ENCODE measurements at regions not wholly inside any gene's neighbourhood (a gene's known extent, or its start where the extent isn't known, plus 50 kb on each side); places are given as distances from the start of the nearest gene placed in this dataset.

DNA sequence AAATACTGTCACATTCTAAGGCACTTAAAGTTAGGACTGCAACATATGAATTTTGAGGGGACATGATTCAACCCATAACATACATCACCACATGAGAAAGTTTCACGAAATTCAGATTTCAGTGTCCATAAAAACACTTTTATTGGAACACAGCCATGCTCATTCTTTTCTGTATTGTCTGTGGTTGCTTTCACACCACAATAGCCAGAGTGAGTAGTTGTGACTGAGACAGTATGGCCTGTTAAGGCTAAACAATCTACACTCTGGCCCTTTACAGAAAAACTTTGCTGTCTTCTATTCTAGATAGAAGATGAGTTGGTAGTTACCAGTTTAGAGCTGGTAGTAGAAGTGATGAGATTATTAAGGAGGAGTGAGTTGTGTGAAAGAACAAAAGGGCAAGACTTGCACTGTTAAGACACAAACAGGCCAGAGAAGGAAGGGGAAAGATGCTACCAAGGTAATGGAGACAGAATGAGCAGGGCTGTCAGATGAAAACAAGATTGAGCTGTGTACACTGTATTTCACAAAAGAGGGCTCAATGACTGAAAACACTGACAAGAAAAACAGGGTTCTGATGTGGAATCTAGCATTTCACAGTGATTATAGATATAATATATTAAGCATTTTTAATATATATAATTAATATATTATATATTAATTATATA lies 108.6 kb downstream of the PPP1R3A start:
- DNase-seq (ENCODE audit: low read depth), result no peak
- no peak overlapping the region for H3K4me3 ChIP-seq (ENCODE audit: control insufficient read depth, low read depth, low read length)
- TF ChIP-seq, protein P1, sequence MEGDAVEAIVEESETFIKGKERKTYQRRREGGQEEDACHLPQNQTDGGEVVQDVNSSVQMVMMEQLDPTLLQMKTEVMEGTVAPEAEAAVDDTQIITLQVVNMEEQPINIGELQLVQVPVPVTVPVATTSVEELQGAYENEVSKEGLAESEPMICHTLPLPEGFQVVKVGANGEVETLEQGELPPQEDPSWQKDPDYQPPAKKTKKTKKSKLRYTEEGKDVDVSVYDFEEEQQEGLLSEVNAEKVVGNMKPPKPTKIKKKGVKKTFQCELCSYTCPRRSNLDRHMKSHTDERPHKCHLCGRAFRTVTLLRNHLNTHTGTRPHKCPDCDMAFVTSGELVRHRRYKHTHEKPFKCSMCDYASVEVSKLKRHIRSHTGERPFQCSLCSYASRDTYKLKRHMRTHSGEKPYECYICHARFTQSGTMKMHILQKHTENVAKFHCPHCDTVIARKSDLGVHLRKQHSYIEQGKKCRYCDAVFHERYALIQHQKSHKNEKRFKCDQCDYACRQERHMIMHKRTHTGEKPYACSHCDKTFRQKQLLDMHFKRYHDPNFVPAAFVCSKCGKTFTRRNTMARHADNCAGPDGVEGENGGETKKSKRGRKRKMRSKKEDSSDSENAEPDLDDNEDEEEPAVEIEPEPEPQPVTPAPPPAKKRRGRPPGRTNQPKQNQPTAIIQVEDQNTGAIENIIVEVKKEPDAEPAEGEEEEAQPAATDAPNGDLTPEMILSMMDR (IDR thresholded peaks at IDR 0.05; ENCODE audit: control insufficient read depth, insufficient read depth, low read depth, low read length, missing control alignments), result no peak

DNA sequence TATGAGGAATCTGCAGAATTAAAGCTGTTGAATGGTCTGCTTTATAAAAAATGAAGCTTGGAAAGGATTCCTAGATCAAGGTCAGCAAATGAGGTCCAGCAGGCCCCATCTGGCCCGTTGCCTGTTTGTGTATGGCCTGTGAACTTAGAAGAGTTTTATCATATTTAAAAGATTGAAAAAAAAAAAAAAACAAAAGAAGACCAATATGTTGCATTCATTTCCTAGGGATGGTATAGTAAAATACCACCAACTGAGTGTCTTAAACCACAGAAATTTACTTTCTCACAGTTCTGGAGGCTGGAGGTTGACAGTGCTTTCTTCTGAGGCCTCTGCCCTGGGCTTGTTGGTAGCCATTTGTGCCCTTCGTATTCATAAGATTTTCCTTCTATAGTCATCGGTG lies 109.2 kb downstream of the PPP1R3A start:
- no peak for DNase-seq (ENCODE audit: low read depth)
- H3K4me3 ChIP-seq (ENCODE audit: control insufficient read depth, low read depth, low read length), result no peak overlapping the region
- TF ChIP-seq, protein P1 (IDR thresholded peaks at IDR 0.05; ENCODE audit: control insufficient read depth, insufficient read depth, low read depth, low read length, missing control alignments), result no peak

DNA sequence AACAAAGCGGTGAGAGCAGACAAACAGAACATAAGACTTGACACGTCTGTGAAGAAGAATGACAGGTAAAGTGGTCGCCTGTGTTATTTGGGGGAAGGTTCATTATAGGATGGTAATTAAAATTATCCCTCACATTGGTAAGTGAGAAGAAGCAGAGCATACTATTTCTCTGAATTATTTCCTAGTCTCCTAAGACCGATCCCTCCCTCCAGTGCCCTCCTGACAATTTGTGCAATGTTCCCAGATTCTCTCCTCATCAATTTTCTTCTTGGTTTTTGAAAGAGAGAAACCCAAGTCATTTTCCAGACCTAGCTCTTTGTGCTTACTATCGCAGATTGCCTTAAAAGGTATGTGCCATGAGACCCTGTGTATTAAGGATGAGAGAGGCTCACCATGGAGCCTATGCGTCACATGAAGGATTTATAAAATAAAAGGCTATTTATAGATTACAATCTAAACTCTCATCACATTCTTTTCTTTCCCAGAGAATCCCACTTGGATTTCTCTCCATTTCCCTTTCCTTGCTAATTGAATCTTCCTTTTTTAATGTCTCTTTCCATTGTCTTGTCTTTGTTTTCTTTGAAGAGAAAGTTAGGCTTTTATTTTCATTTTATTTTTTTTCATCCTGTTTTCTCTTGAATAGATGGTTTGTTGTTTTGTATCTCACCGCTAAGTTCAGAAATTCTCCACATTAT lies 112.0 kb downstream of the PPP1R3A start:
- no peak overlapping the region for H3K4me3 ChIP-seq (ENCODE audit: control insufficient read depth, low read depth, low read length)
- DNase-seq (ENCODE audit: low read depth), result no peak
- TF ChIP-seq, protein P1 (IDR thresholded peaks at IDR 0.05; ENCODE audit: control insufficient read depth, insufficient read depth, low read depth, low read length, missing control alignments), result no peak

DNA sequence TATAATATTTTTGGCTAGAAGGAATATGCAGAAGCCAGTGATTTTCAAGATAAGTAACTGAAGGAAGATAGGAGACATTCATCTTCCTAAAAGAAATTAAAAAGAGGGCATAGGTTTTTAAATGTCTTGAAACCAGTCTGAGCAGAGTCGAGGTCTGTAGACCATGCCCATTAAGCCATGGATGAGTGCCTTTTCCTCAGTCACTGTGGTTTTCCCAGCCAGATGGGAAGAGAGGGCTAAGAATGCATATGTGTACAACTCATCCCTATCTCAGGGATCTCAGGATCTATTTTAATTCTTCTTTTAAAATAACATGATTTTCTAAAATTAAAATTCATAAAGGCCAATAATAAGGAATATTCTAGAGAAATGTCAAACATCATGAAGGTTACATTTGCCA lies 112.8 kb downstream of the PPP1R3A start:
- TF ChIP-seq, protein P1 (IDR thresholded peaks at IDR 0.05; ENCODE audit: control insufficient read depth, insufficient read depth, low read depth, low read length, missing control alignments), result no peak
- no peak overlapping the region for H3K4me3 ChIP-seq (ENCODE audit: control insufficient read depth, low read depth, low read length)
- no peak for DNase-seq (ENCODE audit: low read depth)

DNA sequence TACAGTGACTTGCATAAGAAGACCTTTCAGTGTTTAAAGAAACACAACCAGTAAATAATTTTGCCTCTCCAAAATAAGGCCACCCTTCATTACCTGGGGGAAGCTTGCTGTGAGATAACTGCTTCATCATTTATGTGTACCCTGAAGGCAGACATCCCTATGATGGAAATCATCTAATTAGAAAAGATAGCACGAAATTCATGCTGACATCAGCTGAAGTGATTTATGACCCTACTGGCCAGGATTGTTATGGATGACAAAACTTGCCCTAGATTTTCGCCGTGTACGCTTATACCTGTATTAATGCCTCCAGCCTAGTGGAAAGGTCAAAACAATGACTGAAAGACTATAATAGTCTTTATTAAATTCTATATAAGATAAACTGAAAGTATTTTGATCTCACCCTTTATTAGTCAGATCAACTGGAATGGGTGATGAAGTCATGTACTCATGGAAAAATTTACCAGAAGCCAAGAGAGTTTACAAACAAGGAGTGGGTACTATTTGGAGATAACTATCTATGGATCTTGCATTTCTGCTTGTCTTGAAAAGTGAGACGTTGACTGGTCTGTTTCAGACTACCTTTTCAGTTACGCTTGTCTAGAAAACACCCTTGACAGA lies 114.2 kb downstream of the PPP1R3A start:
- no peak for DNase-seq (ENCODE audit: low read depth)
- no peak overlapping the region for H3K4me3 ChIP-seq (ENCODE audit: control insufficient read depth, low read depth, low read length)
- TF ChIP-seq, protein P1 (IDR thresholded peaks at IDR 0.05; ENCODE audit: control insufficient read depth, insufficient read depth, low read depth, low read length, missing control alignments), result no peak

DNA sequence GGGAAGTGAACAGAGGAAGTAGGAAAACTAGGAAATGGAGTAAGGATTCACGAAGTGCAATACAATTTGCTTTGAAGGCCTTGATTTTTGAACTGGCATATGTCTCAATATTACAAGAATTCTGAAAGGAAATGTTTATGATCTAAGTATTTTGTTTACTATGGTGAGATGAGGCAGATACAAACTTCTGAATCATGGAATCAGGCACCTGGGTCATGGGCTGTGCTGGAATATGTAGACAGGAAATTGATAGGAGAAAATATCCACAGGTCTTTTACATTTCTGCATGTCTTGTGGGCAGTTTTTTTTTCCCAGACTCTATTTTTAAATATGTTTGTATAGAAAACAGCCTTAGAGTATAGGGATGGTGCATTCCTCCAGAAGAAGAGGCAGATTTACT lies 117.1 kb downstream of the PPP1R3A start:
- DNase-seq (ENCODE audit: low read depth), result no peak
- TF ChIP-seq, protein P1 (IDR thresholded peaks at IDR 0.05; ENCODE audit: control insufficient read depth, insufficient read depth, low read depth, low read length, missing control alignments), result no peak
- no peak overlapping the region for H3K4me3 ChIP-seq (ENCODE audit: control insufficient read depth, low read depth, low read length)
